Activated naive CD4-positive, alpha-beta T cell treated with anti-CD3 and anti-CD28 coated beads, Interleukin-2, amount 50 U/mL, for 24 hours (primary cell): ENCODE measurements at regions not wholly inside any gene's neighbourhood (a gene's known extent, or its start where the extent isn't known, plus 50 kb on each side); places are given as distances from the start of the nearest gene placed in this dataset.

Experiments
- H3K27ac Mint-ChIP-seq: one replicate; pipeline ENCODE4 v1.8.0; 2021; ENCODE audit warnings: mild to moderate bottlenecking, mixed read lengths
- H3K27me3 Mint-ChIP-seq: one replicate; pipeline ENCODE4 v1.8.0; 2021; ENCODE audit warnings: mixed read lengths
- H3K36me3 Mint-ChIP-seq: one replicate; pipeline ENCODE4 v1.8.0; 2021; ENCODE audit warnings: mixed read lengths
- H3K4me1 Mint-ChIP-seq: one replicate; pipeline ENCODE4 v1.8.0; 2021; ENCODE audit warnings: mixed read lengths
- H3K4me3 Mint-ChIP-seq: one replicate; pipeline ENCODE4 v1.8.0; 2021; ENCODE audit warnings: mild to moderate bottlenecking, mixed read lengths
- H3K9me3 Mint-ChIP-seq: one replicate; pipeline ENCODE4 v1.8.0; 2021; ENCODE audit warnings: mixed read lengths

DNA sequence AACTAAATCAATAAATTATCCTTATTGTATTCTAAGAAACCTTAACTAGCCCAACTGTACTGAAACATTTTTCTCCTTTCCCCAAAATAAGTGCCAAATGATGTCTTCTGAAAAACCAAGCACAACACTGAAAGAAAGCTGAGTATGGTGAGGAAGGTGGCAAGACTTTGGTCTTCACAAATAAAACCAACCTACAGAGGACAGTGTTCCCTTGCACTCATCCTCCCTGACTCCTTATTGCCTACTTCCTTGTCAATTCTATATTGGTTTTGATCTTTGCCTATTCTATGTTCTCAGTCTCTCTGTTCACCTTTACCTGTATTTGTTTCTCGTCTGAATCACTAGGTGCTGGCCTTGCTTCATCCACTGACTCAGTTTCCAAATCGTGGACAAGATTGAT, 490.1 kb upstream of the ZNF385D start:
- H3K27me3 Mint-ChIP-seq = no peaks in the 10 kb centered on the region
- H3K27ac Mint-ChIP-seq = no peak overlapping the region
- no peaks in the 10 kb centered on the region for H3K36me3 Mint-ChIP-seq
- H3K4me1 Mint-ChIP-seq = no peaks in the 10 kb centered on the region
- no peak overlapping the region for H3K4me3 Mint-ChIP-seq
- H3K9me3 Mint-ChIP-seq = no peaks in the 10 kb centered on the region

DNA sequence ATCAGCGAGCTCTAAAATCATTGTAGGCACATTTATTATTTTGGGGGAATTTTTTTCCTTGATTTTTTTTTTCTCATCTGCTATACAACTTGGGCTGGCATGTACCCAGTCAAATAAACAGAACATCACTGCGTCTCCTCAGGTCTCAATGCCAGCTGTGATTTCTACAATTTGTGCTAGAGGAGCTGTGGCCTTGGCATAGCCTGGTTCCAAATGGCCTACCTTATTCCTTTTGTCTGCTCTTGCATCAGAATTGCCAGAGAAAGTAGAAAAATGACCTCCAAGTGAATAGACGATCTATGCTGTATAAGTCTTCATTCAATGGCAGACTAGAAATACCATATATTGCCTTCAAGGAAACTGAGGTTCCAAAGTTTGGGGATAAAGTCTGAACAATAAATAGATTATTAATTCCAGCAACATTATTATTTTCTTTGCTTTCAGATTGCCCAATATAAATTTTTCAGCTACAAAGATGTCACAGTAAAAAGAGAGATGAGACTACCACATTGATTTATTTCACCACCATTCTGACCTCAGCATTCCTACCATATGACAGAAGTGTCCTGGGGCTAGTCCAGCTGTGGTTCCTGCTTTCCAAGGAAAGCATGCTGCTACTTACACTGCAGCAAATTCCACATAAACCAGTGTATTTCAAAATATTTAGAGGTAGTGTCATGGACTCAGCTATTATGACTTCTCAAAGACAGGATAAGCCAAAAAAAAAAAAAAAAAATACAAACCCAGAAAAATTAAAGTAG, 493.9 kb upstream of the ZNF385D start:
- Mint-ChIP-seq H3K4me1 (no peaks in the 10 kb centered on the region), H3K36me3 (no peaks in the 10 kb centered on the region), H3K9me3 (no peaks in the 10 kb centered on the region), H3K27ac (no peak overlapping the region), H3K27me3 (no peaks in the 10 kb centered on the region), H3K4me3 (no peak overlapping the region)

DNA sequence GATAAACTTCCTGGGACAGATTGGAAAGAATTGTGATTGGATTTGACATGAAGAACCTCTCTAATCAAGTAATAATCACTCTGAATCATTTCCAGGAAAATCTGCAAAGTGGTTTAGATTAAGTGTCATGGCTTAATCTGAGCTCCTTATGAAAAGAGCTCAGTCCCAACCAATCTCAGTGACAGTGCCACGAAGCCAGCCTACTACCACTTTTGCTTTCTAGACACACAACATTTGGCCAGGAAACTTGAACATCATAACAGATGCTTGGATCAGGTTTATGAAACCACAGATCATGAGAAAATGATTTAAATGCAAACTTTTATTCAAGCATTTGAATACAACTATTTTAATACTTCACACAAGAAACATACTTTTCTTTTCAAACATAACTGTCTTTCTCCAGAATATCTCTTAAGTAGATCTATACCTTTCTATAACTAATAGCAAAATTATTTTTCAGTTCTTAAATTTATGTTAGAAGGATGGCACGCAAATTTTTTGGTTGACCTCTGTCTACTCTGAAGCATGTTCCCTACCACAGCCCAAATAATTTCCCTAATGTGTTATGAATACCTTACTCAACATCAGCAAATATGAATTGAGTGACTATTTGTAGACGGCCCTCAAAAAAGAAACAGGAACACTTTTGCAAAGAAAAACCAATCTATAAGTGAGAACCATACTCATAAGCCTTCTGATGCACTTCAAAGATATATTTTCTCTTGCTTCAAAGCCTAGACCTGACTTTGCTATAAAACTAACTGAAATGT, 495.0 kb upstream of the ZNF385D start:
- Mint-ChIP-seq H3K4me3 (no peak overlapping the region), H3K9me3 (no peaks in the 10 kb centered on the region), H3K27me3 (no peaks in the 10 kb centered on the region), H3K4me1 (no peaks in the 10 kb centered on the region), H3K27ac (no peak overlapping the region), H3K36me3 (no peaks in the 10 kb centered on the region)

DNA sequence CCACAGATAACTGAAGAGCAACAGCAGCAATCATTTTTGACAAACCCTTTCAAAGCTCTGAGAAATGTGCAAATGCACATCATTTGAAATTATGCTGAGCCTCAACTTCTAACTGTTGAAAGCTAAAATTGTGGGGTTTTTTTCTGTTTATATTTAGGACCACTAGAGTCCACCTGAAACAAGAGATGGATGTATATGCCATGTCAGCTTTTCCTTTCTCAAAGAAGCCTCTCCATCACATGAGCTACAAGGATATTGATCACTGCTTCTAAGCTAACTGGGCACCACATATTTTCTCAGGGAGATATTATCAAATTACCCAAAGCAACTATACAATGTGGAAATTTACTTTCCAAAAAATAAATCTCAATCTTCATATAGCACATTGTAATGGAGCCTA, 498.6 kb upstream of the ZNF385D start:
- H3K9me3 Mint-ChIP-seq = no peaks in the 10 kb centered on the region
- no peaks in the 10 kb centered on the region for H3K36me3 Mint-ChIP-seq
- no peak overlapping the region for H3K27ac Mint-ChIP-seq
- H3K4me1 Mint-ChIP-seq = no peaks in the 10 kb centered on the region
- H3K27me3 Mint-ChIP-seq = no peaks in the 10 kb centered on the region
- no peak overlapping the region for H3K4me3 Mint-ChIP-seq

DNA sequence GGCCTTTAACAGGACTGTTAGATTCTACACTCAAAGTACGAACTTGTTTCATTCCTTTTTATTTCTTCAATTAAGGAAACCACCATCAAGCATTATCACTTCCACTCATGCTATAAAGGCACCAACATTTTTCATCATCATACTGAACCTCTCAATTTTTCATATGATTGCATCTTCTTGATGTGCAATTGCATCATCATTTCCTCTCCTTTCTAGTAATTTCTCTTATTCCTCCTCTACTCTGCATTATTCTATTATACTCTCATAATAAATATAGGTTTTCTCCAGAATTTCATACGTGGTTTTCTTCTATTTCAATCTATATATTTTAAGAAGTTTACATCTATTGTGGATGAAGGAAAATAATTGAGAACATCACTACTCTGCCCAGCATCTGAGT, 506.2 kb upstream of the ZNF385D start:
- Mint-ChIP-seq H3K27ac (no peak overlapping the region), H3K36me3 (no peaks in the 10 kb centered on the region), H3K9me3 (peaks cover 4% of the 10 kb centered on the region), H3K4me3 (no peak overlapping the region), H3K4me1 (no peaks in the 10 kb centered on the region), H3K27me3 (no peaks in the 10 kb centered on the region)

DNA sequence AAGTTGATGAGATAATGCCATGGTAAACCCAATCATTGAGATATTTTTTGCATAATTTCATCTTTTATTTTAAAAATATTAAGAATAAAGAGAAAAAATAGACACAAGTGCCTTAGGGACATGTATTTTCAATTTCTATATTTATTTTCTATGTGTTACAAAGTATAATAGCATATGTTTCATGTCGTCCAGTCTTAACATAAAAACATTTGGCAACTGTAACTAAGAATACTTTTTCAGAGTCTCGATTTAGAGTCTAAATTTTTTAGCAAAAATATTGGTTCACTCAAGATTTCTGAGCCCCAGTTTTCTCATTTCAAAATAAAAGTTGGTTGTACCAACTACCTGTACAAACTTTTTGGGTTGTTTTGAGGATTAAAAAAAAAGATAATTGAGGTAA, 511.4 kb upstream of the ZNF385D start:
- H3K27ac Mint-ChIP-seq = no peak overlapping the region
- H3K4me1 Mint-ChIP-seq = no peaks in the 10 kb centered on the region
- H3K27me3 Mint-ChIP-seq = no peaks in the 10 kb centered on the region
- H3K9me3 Mint-ChIP-seq = peaks cover 5% of the 10 kb centered on the region
- no peak overlapping the region for H3K4me3 Mint-ChIP-seq
- no peaks in the 10 kb centered on the region for H3K36me3 Mint-ChIP-seq

DNA sequence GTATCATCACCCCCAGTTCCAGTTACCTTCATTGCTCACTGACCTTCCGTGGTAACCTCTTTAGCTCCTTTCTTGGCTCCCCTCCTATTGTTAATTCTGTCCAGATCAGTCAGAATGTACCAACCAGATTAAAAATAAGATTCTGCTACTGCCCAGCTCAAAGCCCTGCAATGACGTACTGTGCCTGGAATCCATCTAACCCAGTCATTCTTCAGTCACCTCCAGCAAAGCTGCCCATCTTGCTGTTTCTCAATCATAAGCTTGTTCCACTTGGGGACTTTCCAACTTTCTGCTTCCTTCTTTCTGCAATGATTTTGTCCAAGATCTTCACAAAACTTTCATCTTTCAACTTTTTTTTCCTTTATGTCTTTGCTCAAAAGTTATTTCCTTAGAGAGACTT, 512.0 kb upstream of the ZNF385D start:
- Mint-ChIP-seq H3K9me3 (peaks cover 5% of the 10 kb centered on the region), H3K36me3 (no peaks in the 10 kb centered on the region), H3K27ac (no peak overlapping the region), H3K4me3 (no peak overlapping the region), H3K4me1 (no peaks in the 10 kb centered on the region), H3K27me3 (no peaks in the 10 kb centered on the region)

DNA sequence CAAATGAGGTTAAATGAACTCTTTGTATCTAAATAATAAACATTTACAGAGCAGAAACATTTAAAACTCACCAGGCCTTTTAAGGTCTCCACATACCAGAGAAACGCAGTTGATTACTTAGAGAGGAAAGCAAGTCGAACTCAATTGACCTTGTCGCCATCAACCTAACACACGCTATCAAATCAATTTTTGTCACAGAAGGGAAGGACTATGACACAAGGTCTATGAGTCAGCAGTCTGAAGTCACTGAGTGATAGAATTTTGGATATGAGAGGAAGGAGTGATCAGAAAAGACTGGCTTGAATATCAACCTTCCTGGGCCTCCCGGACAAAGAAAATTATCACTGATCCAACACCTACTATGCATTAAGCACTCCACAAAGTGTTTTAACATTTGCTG, 514.4 kb upstream of the ZNF385D start:
- Mint-ChIP-seq H3K36me3 (no peaks in the 10 kb centered on the region), H3K4me3 (no peak overlapping the region), H3K4me1 (no peaks in the 10 kb centered on the region), H3K27me3 (no peaks in the 10 kb centered on the region), H3K9me3 (peaks cover 5% of the 10 kb centered on the region), H3K27ac (no peak overlapping the region)

DNA sequence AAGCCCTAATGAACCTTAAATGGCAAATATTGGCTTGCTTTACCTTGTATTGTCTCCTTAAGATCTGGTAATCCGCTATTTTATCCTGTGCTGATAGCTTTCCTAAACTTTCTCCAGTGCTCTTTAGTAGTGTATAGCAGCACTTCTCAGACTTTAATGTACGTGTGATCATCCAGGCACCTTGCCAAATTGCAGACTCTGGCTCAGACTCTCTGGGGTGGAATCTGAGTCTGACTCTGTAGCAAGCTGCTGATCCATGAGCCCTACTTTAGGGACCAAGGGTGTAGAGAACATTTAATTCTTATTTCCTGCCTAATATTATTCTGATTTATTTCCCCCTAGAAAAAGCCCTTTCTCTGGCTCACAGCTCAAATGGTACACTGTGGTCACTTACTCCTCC, 518.8 kb upstream of the ZNF385D start:
- Mint-ChIP-seq H3K9me3 (peaks cover 5% of the 10 kb centered on the region), H3K27me3 (no peaks in the 10 kb centered on the region), H3K36me3 (no peaks in the 10 kb centered on the region), H3K4me3 (no peak overlapping the region), H3K27ac (no peak overlapping the region), H3K4me1 (no peaks in the 10 kb centered on the region)

DNA sequence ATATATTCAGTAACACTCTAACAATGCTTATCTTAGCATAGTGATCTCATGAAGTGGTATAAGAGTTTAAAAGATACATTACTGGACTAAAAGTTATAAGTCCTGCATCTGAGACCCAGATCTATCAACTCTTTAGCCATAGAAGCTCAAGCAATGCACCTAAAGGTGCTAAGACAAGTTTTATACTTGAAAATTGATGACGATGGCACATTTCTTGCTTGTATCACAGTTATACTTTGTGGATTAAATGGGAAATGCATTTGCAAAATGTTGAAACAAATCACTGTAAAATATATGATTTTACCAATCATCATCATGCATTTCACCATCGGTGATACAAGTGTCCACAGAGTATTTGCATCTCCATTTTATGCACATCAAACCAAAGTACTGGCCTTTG, 525.3 kb upstream of the ZNF385D start:
- no peaks in the 10 kb centered on the region for H3K4me1 Mint-ChIP-seq
- peaks cover 5% of the 10 kb centered on the region for H3K9me3 Mint-ChIP-seq
- no peaks in the 10 kb centered on the region for H3K27me3 Mint-ChIP-seq
- no peaks in the 10 kb centered on the region for H3K36me3 Mint-ChIP-seq
- H3K27ac Mint-ChIP-seq = no peak overlapping the region
- no peak overlapping the region for H3K4me3 Mint-ChIP-seq

DNA sequence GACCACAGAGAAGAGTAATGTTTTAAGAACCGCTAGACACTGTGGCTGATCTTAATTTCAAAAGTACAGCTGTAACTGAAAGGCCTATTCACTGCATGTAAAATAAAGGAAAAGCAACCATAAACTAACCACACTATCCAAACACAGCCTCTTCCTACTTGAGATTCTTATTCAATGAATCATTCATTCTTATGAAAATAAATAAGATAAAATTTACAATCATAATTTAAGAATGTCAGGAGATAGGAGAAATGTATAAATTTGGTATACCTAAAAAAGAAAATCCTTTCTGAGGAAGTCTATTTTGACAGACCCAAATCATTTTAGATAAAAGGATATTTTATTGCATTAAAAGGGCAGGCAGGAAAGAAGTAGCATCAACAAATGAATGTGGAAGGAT, 533.5 kb upstream of the ZNF385D start:
- H3K9me3 Mint-ChIP-seq = peaks cover 13% of the 10 kb centered on the region
- H3K27ac Mint-ChIP-seq = no peak overlapping the region
- no peak overlapping the region for H3K4me3 Mint-ChIP-seq
- H3K36me3 Mint-ChIP-seq = no peaks in the 10 kb centered on the region
- no peaks in the 10 kb centered on the region for H3K27me3 Mint-ChIP-seq
- H3K4me1 Mint-ChIP-seq = no peaks in the 10 kb centered on the region

DNA sequence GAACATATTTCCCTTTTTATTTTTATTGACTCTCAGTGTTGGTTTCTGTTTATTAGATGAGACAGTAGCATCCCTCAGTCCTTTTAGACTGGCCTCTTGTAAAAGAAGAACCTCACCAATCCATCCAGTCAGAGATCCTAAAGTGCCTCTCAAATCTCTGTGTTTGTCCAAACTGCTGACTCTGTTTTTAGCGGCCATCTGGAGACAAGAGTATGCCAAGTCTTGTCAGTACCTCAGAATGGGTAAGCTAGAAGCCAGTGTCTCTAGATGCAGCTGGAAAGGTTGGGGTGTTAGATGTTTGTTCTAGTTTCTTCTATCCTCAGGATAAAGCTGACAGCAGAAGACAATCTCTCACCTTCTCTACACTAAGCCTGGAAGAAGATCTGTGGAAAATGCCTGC, 537.7 kb upstream of the ZNF385D start:
- no peaks in the 10 kb centered on the region for H3K36me3 Mint-ChIP-seq
- no peaks in the 10 kb centered on the region for H3K4me1 Mint-ChIP-seq

DNA sequence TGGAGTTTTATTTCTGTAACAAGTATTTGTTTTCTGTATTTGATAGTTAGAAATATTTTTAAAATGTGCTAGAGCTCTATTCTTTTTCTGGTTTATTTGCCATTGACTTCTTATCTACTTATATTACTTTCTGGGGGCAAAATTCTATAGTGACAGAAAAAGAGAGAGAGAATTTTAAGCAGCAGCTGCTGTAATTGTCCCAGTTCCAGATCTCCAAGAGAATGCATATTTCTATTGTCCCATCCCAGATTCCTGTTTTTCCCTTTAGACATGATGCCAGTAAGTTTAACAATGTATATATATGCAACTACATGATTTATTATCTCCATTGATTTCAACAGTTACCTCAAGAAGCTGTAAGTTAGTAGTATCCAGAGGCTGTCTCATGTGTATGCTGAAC, 541.7 kb upstream of the ZNF385D start:
- no peaks in the 10 kb centered on the region for H3K4me1 Mint-ChIP-seq
- no peak overlapping the region for H3K27ac Mint-ChIP-seq
- no peaks in the 10 kb centered on the region for H3K27me3 Mint-ChIP-seq
- no peaks in the 10 kb centered on the region for H3K36me3 Mint-ChIP-seq
- peaks cover 12% of the 10 kb centered on the region for H3K9me3 Mint-ChIP-seq
- H3K4me3 Mint-ChIP-seq = no peak overlapping the region

More for the DNA sequence above, 537.7 kb upstream of the ZNF385D start:
- no peak overlapping the region for H3K27ac Mint-ChIP-seq
- H3K4me3 Mint-ChIP-seq = no peak overlapping the region
- H3K27me3 Mint-ChIP-seq = no peaks in the 10 kb centered on the region
- H3K9me3 Mint-ChIP-seq = peaks cover 13% of the 10 kb centered on the region

DNA sequence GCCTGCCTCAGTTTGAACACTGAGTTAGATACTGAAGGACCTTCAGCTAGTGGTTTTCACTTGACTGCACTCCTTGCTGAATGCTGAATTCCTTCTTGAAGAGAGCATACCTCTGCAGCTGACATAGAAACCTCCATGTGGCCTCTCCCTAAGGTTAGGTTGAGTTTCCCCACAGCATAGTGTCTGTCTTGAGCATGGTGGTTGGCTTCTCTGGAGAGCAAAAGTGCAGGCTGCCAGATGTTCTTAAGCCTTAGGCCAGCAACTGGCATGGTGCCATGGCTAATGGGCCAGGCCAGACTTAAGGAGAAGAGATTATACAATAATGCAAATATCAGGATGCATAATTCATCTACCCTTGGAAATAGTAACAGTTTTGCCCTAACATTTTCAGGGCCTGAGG, 545.6 kb upstream of the ZNF385D start:
- Mint-ChIP-seq H3K27me3 (no peaks in the 10 kb centered on the region), H3K4me1 (no peaks in the 10 kb centered on the region), H3K9me3 (peaks cover 24% of the 10 kb centered on the region), H3K4me3 (no peak overlapping the region), H3K36me3 (no peaks in the 10 kb centered on the region), H3K27ac (no peak overlapping the region)

DNA sequence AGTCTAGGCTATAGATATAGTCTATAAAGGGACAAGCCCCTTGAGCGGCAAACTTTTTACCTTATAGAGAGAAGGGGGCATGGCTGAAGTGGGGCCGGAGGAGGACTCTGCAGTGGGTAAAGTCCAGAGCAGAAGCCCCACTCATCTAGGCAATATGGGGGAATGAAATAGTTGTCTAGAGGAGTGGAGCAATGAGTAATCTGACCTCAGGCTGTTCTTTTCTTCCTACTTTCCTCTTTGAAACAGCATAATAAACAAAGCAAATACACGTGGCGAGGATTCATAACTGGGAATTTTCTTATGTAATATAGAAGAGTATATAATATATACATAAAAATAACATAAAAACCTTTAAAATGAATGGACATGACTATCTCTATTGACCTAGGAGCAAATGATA, 546.4 kb upstream of the ZNF385D start:
- Mint-ChIP-seq H3K4me3 (no peak overlapping the region), H3K27ac (no peak overlapping the region), H3K4me1 (no peaks in the 10 kb centered on the region), H3K36me3 (no peaks in the 10 kb centered on the region), H3K27me3 (no peaks in the 10 kb centered on the region), H3K9me3 (peaks cover 24% of the 10 kb centered on the region)

DNA sequence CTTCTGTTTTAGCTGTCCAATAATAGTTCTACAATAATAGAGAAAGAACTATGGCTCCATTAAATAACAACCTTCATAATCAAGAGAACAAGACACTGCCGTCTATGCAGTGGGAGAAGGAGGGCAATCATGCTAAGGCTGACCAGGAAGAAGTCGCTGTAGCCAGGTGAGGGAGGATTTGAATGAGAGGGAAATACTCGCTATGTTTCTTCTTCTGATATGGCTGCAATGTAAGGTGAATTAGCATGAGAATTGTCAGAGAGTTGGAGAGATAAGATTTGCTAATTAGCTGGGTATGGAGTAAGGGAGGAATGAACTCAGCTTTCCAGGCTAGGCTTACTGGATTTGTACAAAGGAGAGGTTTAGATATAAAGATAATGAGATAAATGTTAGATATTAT, 555.4 kb upstream of the ZNF385D start:
- H3K27ac Mint-ChIP-seq = no peak overlapping the region
- H3K36me3 Mint-ChIP-seq = no peaks in the 10 kb centered on the region
- no peaks in the 10 kb centered on the region for H3K4me1 Mint-ChIP-seq
- no peak overlapping the region for H3K4me3 Mint-ChIP-seq
- peaks cover 6% of the 10 kb centered on the region for H3K9me3 Mint-ChIP-seq
- no peaks in the 10 kb centered on the region for H3K27me3 Mint-ChIP-seq
